PC-3 (cell line): ENCODE measurements at regions not wholly inside any gene's neighbourhood (a gene's known extent, or its start where the extent isn't known, plus 50 kb on each side); places are given as distances from the start of the nearest gene placed in this dataset.

Experiments used
- ATAC-seq: fragments of 200-7000 bp; cut with Tn5 transposase; 2 replicates; pipeline ENCODE4 v1.9.1; 2020; ENCODE audit warnings: mild to moderate bottlenecking, moderate library complexity
- BruUV-seq: library from RNA; stranded (reverse); fragments of 400-500 nt; replicated peaks from 2 replicates; lab custom pipeline; 2021; lab: Mats Ljungman, UMichigan
- CTCF ChIA-PET: fragments of 300-600 bp; sonication (Branson Sonifier 250); formaldehyde crosslinking; loops from one replicate; lab custom pipeline; 2022; ENCODE audit warnings: antibody characterized with exemption; lab: Charles Lee
- POLR2A ChIA-PET: fragments of 300-600 bp; sonication (Branson Sonifier 250); formaldehyde crosslinking; loops from one replicate; lab custom pipeline; 2022; ENCODE audit warnings: antibody characterized with exemption; ENCODE audit not compliant: unreplicated experiment; lab: Charles Lee
- DNase-seq: peaks from one replicate; pipeline ENCODE4 v3.0.0-alpha.2; 2015
- H2AFZ ChIP-seq: fragments of 300-600 bp; sonication (generic); 2 replicates; pipeline ENCODE4 v1.6.0; 2016; ENCODE audit warnings: antibody characterized with exemption, low read length
- H3F3A ChIP-seq: fragments of 300-600 bp; sonication (generic); one replicate; pipeline ENCODE4 v1.6.0; 2017; ENCODE audit warnings: antibody characterized with exemption, low read length, control low read depth, mild to moderate bottlenecking; ENCODE audit not compliant: unreplicated experiment
- H3K27ac ChIP-seq: fragments of 300-600 bp; sonication (generic); 2 replicates; pipeline ENCODE4 v1.5.1; 2016; ENCODE audit warnings: mild to moderate bottlenecking, low read length
- H3K27me3 ChIP-seq: fragments of 300-600 bp; sonication (generic); 2 replicates; pipeline ENCODE4 v1.6.1; 2016; ENCODE audit warnings: low read length, mixed read lengths
- H3K36me3 ChIP-seq: fragments of 300-600 bp; sonication (generic); 2 replicates; pipeline ENCODE4 v1.6.1; 2016; ENCODE audit warnings: low read depth, mixed run types, low read length, mixed read lengths
- H3K4me1 ChIP-seq: fragments of 300-600 bp; sonication (generic); 2 replicates; pipeline ENCODE4 v1.5.1; 2016; ENCODE audit warnings: low read length; ENCODE audit not compliant: insufficient read depth
- H3K4me2 ChIP-seq: fragments of 300-600 bp; sonication (generic); 2 replicates; pipeline ENCODE4 v1.6.0; 2016; ENCODE audit warnings: low read length
- H3K4me3 ChIP-seq: fragments of 300-600 bp; sonication (generic); 2 replicates; pipeline ENCODE4 v1.5.1; 2016; ENCODE audit warnings: mild to moderate bottlenecking, low read length, mixed read lengths
- H3K79me2 ChIP-seq: fragments of 300-600 bp; sonication (generic); 2 replicates; pipeline ENCODE4 v1.6.1; 2017; ENCODE audit warnings: low read length, mixed read lengths
- H3K9ac ChIP-seq: fragments of 300-600 bp; sonication (generic); 2 replicates; pipeline ENCODE4 v1.6.0; 2016; ENCODE audit warnings: mild to moderate bottlenecking, low read length
- H3K9me2 ChIP-seq: fragments of 300-600 bp; sonication (generic); replicated peaks from 2 replicates; pipeline ENCODE4 v1.6.1; 2016; ENCODE audit warnings: mixed run types, low read length, mixed read lengths
- H3K9me3 ChIP-seq: fragments of 300-600 bp; sonication (generic); 2 replicates; pipeline ENCODE4 v1.6.1; 2016; ENCODE audit warnings: low read length, mixed read lengths
- H4K20me1 ChIP-seq: fragments of 300-600 bp; sonication (generic); 2 replicates; pipeline ENCODE4 v1.6.1; 2016; ENCODE audit warnings: low read length, mixed read lengths
- EZH2 ChIP-seq: fragments of 300-600 bp; sonication (generic); IDR thresholded peaks from one replicate; pipeline ENCODE4 v1.6.1; 2017; ENCODE audit warnings: antibody characterized with exemption, mild to moderate bottlenecking, low read length; ENCODE audit not compliant: unreplicated experiment
- EZH2phosphoT487 ChIP-seq: fragments of 300-600 bp; sonication (generic); IDR thresholded peaks from 2 replicates; pipeline ENCODE4 v1.6.1; 2018; ENCODE audit warnings: mild to moderate bottlenecking, antibody characterized with exemption, low read length, borderline replicate concordance
- intact Hi-C: fragments of 100-400 bp; cut with micrococcal nuclease; formaldehyde crosslinking; loops from 2 replicates; pipeline ENCODE4 v1.9.0; 2023
- TF ChIP-seq, protein P1 (sequence below): fragments of 300-600 bp; sonication (generic); conservative IDR thresholded peaks from 2 replicates; pipeline ENCODE4 v1.5.1; 2017; ENCODE audit warnings: antibody characterized with exemption, low read depth, mild to moderate bottlenecking, low read length

DNA sequence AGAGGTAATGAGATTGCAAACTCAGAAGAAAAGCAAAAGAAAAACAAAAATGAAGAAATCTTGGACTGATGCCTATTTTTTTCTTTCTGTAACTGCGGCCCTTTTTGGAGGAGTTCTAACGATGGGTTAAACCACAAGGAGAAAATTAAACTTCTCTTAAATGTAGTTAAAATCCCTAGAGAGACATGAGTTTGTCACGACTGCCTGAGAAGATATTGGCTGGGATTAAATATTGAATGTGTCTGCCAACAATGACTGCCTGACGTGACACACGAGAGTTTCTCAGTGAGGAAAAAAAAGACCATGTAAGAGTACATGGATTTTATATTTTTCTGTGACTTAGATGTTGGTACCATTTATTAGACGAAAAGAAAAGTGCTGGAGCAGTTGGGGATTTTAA lies 1013.4 kb downstream of the PCDH9 start:
- Histone ChIP-seq H3K27me3 (no peaks in the 10 kb centered on the region), H3K4me1 (no peaks in the 10 kb centered on the region), H3K9ac (no peak overlapping the region), H4K20me1 (no peaks in the 10 kb centered on the region), H3K79me2 (no peaks in the 10 kb centered on the region), H2AFZ (no peak overlapping the region), H3K36me3 (no peaks in the 10 kb centered on the region), H3K9me3 (no peaks in the 10 kb centered on the region), H3K27ac (no peak overlapping the region), H3F3A (no peaks in the 10 kb centered on the region), H3K9me2 (no peaks in the 10 kb centered on the region), H3K4me3 (no peak overlapping the region), H3K4me2 (no peak overlapping the region)
- no TSS peak for BruUV-seq
- DNase-seq (no peak), ATAC-seq (no peak)
- ChIA-PET POLR2A (no interaction called here), CTCF (no interaction called here)
- intact Hi-C loops, result no loop called here
- TF ChIP-seq, protein P1, sequence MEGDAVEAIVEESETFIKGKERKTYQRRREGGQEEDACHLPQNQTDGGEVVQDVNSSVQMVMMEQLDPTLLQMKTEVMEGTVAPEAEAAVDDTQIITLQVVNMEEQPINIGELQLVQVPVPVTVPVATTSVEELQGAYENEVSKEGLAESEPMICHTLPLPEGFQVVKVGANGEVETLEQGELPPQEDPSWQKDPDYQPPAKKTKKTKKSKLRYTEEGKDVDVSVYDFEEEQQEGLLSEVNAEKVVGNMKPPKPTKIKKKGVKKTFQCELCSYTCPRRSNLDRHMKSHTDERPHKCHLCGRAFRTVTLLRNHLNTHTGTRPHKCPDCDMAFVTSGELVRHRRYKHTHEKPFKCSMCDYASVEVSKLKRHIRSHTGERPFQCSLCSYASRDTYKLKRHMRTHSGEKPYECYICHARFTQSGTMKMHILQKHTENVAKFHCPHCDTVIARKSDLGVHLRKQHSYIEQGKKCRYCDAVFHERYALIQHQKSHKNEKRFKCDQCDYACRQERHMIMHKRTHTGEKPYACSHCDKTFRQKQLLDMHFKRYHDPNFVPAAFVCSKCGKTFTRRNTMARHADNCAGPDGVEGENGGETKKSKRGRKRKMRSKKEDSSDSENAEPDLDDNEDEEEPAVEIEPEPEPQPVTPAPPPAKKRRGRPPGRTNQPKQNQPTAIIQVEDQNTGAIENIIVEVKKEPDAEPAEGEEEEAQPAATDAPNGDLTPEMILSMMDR, result no peak
- TF ChIP-seq EZH2phosphoT487, result no peak

DNA sequence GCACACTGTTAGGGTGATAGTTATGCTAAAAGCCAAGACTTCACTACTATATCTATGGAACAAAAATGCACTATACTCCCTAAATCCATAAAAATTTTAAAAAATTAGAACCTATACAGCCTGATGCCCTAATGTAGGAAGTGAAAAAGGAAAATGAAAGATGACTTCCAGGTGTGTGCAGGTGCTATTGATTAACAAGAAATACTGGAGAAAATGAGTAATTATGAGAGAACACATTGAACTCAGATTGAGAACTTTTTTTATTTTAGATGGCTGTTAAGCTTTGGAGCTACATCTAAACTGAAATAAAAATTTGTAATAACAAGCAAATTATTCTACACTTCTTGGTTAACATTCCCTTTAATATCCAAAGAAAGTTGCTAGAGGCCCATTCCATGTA lies 1015.7 kb downstream of the PCDH9 start:
- H3K36me3 ChIP-seq, result no peaks in the 10 kb centered on the region
- H3K4me1 ChIP-seq, result peaks cover 5% of the 10 kb centered on the region
- ATAC-seq (no peak), DNase-seq (no peak)
- no peaks in the 10 kb centered on the region for H3F3A ChIP-seq
- H4K20me1 ChIP-seq, result no peaks in the 10 kb centered on the region
- H3K4me3 ChIP-seq, result no peak overlapping the region
- H2AFZ ChIP-seq, result no peak overlapping the region
- no peak overlapping the region for H3K27ac ChIP-seq
- no TSS peak for BruUV-seq
- no peak overlapping the region for H3K4me2 ChIP-seq
- H3K79me2 ChIP-seq, result no peaks in the 10 kb centered on the region
- ChIA-PET POLR2A (no interaction called here), CTCF (no interaction called here)
- no peaks in the 10 kb centered on the region for H3K27me3 ChIP-seq
- H3K9ac ChIP-seq, result no peak overlapping the region
- no peaks in the 10 kb centered on the region for H3K9me2 ChIP-seq
- TF ChIP-seq EZH2phosphoT487 (no peak), EZH2 (no peak)
- TF ChIP-seq, protein P1, result no peak
- intact Hi-C loops, result no loop called here
- H3K9me3 ChIP-seq, result no peaks in the 10 kb centered on the region

DNA sequence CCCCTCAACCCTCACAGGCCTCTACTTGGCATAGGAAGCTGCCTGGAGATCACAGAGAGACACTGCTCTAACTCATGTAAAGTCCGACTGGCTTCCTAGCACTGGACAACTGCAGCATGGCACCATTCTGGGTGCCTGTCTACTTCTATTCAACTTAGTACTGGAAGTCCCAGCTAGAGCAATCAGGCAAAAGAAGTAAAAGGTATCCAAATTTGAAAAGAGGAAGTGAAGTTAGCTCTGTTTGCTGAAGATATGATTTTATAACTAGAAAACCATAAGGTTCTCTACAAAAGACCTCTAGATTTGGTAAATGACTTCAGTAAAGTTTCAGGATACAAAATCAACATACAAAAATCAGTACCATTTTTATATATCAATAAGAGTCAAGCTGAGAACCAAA lies 1017.6 kb downstream of the PCDH9 start:
- Histone ChIP-seq H3K4me2 (no peak overlapping the region), H3K36me3 (no peaks in the 10 kb centered on the region), H3K9ac (no peak overlapping the region), H3K9me2 (no peaks in the 10 kb centered on the region), H3F3A (no peaks in the 10 kb centered on the region), H3K79me2 (no peaks in the 10 kb centered on the region), H3K4me1 (peaks cover 5% of the 10 kb centered on the region), H3K9me3 (no peaks in the 10 kb centered on the region), H4K20me1 (no peaks in the 10 kb centered on the region), H3K27ac (no peak overlapping the region), H2AFZ (no peak overlapping the region), H3K27me3 (no peaks in the 10 kb centered on the region), H3K4me3 (no peak overlapping the region)
- POLR2A ChIA-PET, result no interaction called here
- DNase-seq (no peak), ATAC-seq (no peak)
- intact Hi-C loops, result no loop called here
- CTCF ChIA-PET, result no interaction called here
- TF ChIP-seq EZH2phosphoT487 (no peak), EZH2 (no peak)
- TF ChIP-seq, protein P1, result no peak
- BruUV-seq, result no TSS peak
